Neural progenitor cell (in vitro differentiated cells): ENCODE measurements at regions not wholly inside any gene's neighbourhood (a gene's known extent, or its start where the extent isn't known, plus 50 kb on each side); places are given as distances from the start of the nearest gene placed in this dataset.

Experiments
- CTCF ChIP-seq: fragments of 200-600 bp; sonication (generic); IDR thresholded peaks from 2 replicates; pipeline ENCODE4 v1.5.1; 2017; ENCODE audit warnings: antibody characterized with exemption, mild to moderate bottlenecking
- EZH2 ChIP-seq: fragments of 200-600 bp; sonication (generic); IDR thresholded peaks from 2 replicates; pipeline ENCODE4 v1.6.1; 2017; ENCODE audit warnings: antibody characterized with exemption, mild to moderate bottlenecking, moderate library complexity
- EZH2phosphoT487 ChIP-seq: fragments of 200-600 bp; sonication (generic); IDR thresholded peaks from 2 replicates; pipeline ENCODE4 v1.6.1; 2017; ENCODE audit warnings: antibody characterized with exemption

DNA sequence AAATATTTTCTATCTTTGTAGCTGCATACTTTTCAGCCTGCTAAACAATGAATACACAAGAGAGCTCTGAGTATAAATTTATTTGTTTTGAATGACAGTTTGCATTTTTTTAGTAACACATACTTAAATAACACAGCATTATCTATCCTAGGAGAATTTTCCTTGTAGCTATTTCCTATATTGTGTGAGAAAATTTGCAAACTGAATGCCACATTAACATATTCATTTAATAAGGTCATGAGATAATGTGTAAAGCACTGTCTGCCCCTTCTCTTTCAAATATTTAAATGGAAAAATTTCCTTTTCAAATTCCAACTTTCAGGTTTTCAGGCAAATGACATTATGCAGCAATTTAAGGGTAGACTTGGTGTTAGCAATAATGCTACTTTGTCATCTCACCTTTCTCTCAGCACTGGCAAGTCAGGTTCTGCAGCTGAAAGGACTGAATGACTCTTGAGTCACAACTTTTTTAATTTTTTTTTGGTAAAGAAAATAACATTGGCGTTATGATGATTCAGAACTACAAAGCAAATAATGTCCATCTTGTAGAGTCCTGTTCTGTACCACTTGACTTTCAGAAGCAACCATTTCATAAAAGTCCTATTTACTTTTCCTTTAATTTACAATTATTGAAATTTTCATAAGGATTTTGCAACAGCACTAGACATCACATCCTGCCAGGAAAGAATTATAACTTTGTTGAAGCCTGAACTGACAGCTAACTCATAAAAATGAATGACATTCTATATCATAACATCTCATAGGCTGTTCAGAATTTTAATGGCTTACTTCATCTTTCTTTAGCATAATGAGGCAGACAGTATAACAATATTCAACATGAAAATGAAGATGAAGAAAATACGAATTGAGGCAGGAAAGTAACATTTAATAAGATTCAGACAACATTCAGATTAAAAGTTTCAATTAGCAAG is 681.6 kb upstream of the SEMA6D start:
- TF ChIP-seq EZH2phosphoT487 (no peak), EZH2 (no peak), CTCF (no peak)
